ENCODE measurements at regions not wholly inside any gene's neighbourhood (a gene's known extent, or its start where the extent isn't known, plus 50 kb on each side); places are given as distances from the start of the nearest gene placed in this dataset.

DNA sequence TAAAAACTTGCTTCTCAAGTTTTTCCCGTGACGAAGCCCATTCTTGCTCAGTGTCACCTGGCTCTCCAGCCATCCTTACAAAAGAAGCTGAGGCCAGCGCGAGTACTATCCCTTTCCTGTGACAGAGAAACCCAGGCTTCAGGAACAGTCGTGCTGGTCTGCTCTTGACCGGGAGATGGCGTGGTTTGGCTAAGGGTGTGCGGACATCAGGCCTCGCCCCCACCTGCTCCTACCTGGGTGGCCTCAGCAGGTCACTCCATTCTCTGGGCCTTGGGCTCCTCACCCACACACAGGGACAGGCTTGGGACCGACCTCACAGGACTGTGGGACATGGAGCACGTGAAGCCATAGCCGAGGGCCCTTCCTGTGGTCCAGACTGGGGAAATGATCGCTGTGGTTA is 75.2 kb upstream of the CIBAR2 start:
- Histone ChIP-seq H4K20me1 (ENCODE audit: insufficient read depth, low read length) (peaks cover 36% of the 10 kb centered on the region), H3K4me1 (ENCODE audit: control insufficient read depth, insufficient read depth, low read length) (peaks cover 13% of the 10 kb centered on the region), H2BK5ac (ENCODE audit: low read depth, low read length, poor library complexity, severe bottlenecking) (peak overlapping the region; percentile 7), H3K14ac (replicated peaks; ENCODE audit: low read depth, low read length) (0 out of 2 replicates have a peak overlapping the region, but pooled peaks have one; percentile 28), H3K79me1 (ENCODE audit: low read depth in 1 of 2, low read length in 2 of 2) (peaks cover 55 to 84% of the 10 kb centered on the region in 2 experiments), H3K9me1 (ENCODE audit: insufficient read depth, low read length) (peaks cover 37% of the 10 kb centered on the region), H3K56ac (ENCODE audit: extremely low read depth, insufficient read depth, low read length) (no peak overlapping the region), H3K4me2 (ENCODE audit: low read depth, low read length) (no peak overlapping the region), H4K5ac (ENCODE audit: low read depth, low read length) (peak overlapping the region; percentile 32), H2AK5ac (ENCODE audit: low read depth, low read length) (peak overlapping the region; percentile 91), H2AFZ (replicated peaks; ENCODE audit: low read length, poor library complexity) (peak overlapping the region; percentile 24), H3K27ac (ENCODE audit: insufficient read depth, low read length) (peak overlapping the region; percentile 6; the same call in 1 of the 2 replicates), H2BK120ac (ENCODE audit: low read depth, low read length) (peak overlapping the region; percentile 70), H4K91ac (ENCODE audit: insufficient read depth, low read depth, low read length) (peak overlapping the region; percentile 63; the same call in 1 of the 2 replicates), H3K9me3 (ENCODE audit: control insufficient read depth, insufficient read depth, low read length) (peaks cover 9% of the 10 kb centered on the region), H3K23ac (ENCODE audit: low read depth, low read length) (no peak overlapping the region), H2BK15ac (ENCODE audit: low read depth, low read length) (peak overlapping the region; percentile 21; the same call in 1 of the 3 replicates), H3K4ac (ENCODE audit: low read depth, low read length) (peak overlapping the region; percentile 57), H3K4me3 (ENCODE audit: insufficient read depth, low read depth, low read length) (no peak overlapping the region), H3K36me3 (ENCODE audit: control insufficient read depth, insufficient read depth, low read length) (peaks cover 26% of the 10 kb centered on the region), H2BK20ac (ENCODE audit: low read depth, low read length) (peak overlapping the region; percentile 26; the same call in 1 of the 2 replicates), H2AK9ac (replicated peaks; ENCODE audit: low read depth, low read length, poor library complexity) (peak overlapping the region; percentile 75), H3K27me3 (ENCODE audit: control insufficient read depth, insufficient read depth, low read length) (no peaks in the 10 kb centered on the region), H3K18ac (ENCODE audit: low read depth, low read length) (no peak overlapping the region), H4K8ac (ENCODE audit: low read depth in 2 of 2, low read length in 2 of 2) (peak overlapping the region; percentile 13 to 35; a peak in 1 of 4 replicates), H3K9ac (ENCODE audit: low read depth, low read length) (no peak overlapping the region)
- dilution Hi-C loops (cut with HindIII; ENCODE audit: low sequenced_read_pairs, unreplicated experiment) (no loop called here), in situ Hi-C loops (cut with MboI; ENCODE audit: low sequenced_read_pairs) (no loop called here), intact Hi-C loops (cut with micrococcal nuclease) (no loop called here)
- 88% methylated on average over 3 of the region's 13 CpGs; no CpG with 5 or more reads in 1 of the 2 experiments for WGBS, 2 experiments (ENCODE audit: extremely low coverage in 2 of 2, insufficient read length in 1 of 2)
- CTCF ChIA-PET = interaction anchor here (1.0 kb wide), 1 partner anchor 13 kb away, joined by 3 read pairs; no protein-coding TSS in a partner anchor
- TF ChIP-seq MAZ (IDR thresholded peaks at IDR 0.05; ENCODE audit: borderline replicate concordance, low read depth, low read length) (no peak), CTCF (conservative IDR thresholded peaks at IDR 0.05; ENCODE audit: low read depth, low read length) (no peak), BHLHE40 (IDR thresholded peaks at IDR 0.05; ENCODE audit: low read depth, low read length) (no peak), RAD21 (IDR thresholded peaks at IDR 0.05; ENCODE audit: low read length) (no peak), POLR2A (IDR thresholded peaks at IDR 0.05; ENCODE audit: low read depth, low read length) (no peak), MAFK (IDR thresholded peaks at IDR 0.05; ENCODE audit: low read depth, low read length) (no peak), MXI1 (IDR thresholded peaks at IDR 0.05; ENCODE audit: borderline replicate concordance, low read depth, low read length) (no peak), CEBPB (IDR thresholded peaks at IDR 0.05; ENCODE audit: low read depth, low read length) (no peak), NFE2L2 (IDR thresholded peaks at IDR 0.05; ENCODE audit: low read depth, low read length) (no peak), RCOR1 (IDR thresholded peaks at IDR 0.05; ENCODE audit: insufficient replicate concordance, low read length) (no peak), FOS (IDR thresholded peaks at IDR 0.05; ENCODE audit: low read depth, low read length) (no peak), SMC3 (IDR thresholded peaks at IDR 0.05; ENCODE audit: low read depth, low read length) (no peak), RFX5 (IDR thresholded peaks at IDR 0.05; ENCODE audit: low read depth, low read length) (no peak), CHD1 (IDR thresholded peaks at IDR 0.05; ENCODE audit: low read depth, low read length) (no peak)
- TF ChIP-seq, protein P1, sequence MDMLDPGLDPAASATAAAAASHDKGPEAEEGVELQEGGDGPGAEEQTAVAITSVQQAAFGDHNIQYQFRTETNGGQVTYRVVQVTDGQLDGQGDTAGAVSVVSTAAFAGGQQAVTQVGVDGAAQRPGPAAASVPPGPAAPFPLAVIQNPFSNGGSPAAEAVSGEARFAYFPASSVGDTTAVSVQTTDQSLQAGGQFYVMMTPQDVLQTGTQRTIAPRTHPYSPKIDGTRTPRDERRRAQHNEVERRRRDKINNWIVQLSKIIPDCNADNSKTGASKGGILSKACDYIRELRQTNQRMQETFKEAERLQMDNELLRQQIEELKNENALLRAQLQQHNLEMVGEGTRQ (IDR thresholded peaks at IDR 0.05; ENCODE audit: low read depth, low read length) = no peak
- DNase-seq (no peak), ATAC-seq (ENCODE audit: low read depth) (no peak)
- no TSS peak for BruUV-seq (replicated peaks)
- POLR2A ChIA-PET (ENCODE audit: unreplicated experiment) = no interaction called here

Data from IMR-90 (cell line).